ENCODE measurements at regions not wholly inside any gene's neighbourhood (a gene's known extent, or its start where the extent isn't known, plus 50 kb on each side); places are given as distances from the start of the nearest gene placed in this dataset.

DNA sequence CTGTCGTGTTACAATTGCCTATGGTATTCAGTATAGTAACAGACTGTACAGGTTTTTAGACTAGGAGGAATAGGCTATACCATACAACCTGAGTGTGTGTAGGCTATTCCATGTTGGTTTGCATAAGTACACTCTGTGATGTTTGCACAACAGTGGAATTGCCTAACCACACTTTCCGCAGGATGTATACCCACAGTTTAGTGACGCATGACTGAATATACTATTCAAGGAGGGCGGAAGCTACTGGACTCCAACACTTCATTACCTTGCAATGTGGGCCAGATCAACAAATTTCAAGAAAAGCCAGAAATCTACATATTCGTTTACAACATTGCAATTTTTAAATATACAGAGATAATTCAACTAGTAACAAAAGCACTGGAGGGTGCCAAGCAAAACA lies 317.2 kb downstream of the PDGFC start:
- Histone ChIP-seq H3K4me3 (ENCODE audit: low read length) (no peak overlapping the region), H3K27me3 (ENCODE audit: control insufficient read depth, insufficient read depth, low read length) (no peaks in the 10 kb centered on the region), H3K4me1 (ENCODE audit: control insufficient read depth, insufficient read depth, low read length) (peaks cover under 1% of the 10 kb centered on the region), H3K9ac (ENCODE audit: low read depth, low read length) (no peak overlapping the region), H3K36me3 (ENCODE audit: insufficient read depth, low read length) (no peaks in the 10 kb centered on the region), H3K4me2 (ENCODE audit: low read length) (no peak overlapping the region), H3K9me3 (replicated peaks; ENCODE audit: low read length) (peaks cover 3% of the 10 kb centered on the region)

DNA sequence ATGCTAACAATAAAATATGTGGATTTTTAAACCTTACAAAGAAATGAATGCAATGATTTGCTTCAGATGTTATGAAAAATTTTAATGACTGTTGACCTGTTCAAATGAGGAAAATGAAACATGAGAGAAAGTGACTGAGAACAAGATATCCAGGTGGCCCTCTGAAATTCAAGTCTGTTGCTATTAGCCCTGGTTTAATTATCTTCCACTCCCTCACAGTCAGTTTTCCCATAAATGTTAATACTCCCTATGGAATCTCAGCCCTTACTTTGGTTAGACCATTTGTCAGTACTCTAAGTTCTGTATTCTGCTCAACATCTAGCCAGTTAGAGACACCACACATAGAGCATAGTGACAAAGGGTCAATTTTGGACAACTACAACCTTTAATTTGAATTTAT lies 327.8 kb downstream of the PDGFC start:
- Histone ChIP-seq H3K4me1 (ENCODE audit: control insufficient read depth, insufficient read depth, low read length) (peaks cover 19% of the 10 kb centered on the region), H3K4me3 (ENCODE audit: low read length) (no peak overlapping the region), H3K27me3 (ENCODE audit: control insufficient read depth, insufficient read depth, low read length) (no peaks in the 10 kb centered on the region), H3K9me3 (replicated peaks; ENCODE audit: low read length) (no peaks in the 10 kb centered on the region), H3K36me3 (ENCODE audit: insufficient read depth, low read length) (no peaks in the 10 kb centered on the region), H3K4me2 (ENCODE audit: low read length) (no peak overlapping the region), H3K9ac (ENCODE audit: low read depth, low read length) (no peak overlapping the region)

DNA sequence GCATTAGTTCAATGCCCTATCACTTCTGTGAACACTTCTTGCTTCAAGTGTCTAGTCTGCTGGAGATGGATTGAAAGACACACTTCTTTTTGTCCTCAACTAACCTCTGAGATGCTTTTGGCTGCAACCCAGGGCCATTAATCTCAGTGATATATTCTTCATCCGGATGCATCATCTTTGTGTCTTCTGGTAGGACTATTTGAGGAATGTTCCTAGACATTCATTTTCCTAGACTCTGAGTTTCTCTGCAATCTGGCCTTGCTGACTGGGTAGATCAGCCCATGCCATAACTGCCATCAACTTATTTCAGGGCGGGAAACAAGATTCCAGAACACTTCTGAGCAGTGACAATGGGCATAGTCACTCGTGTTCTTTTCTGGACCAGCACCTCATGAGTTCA lies 329.4 kb downstream of the PDGFC start:
- no peaks in the 10 kb centered on the region for H3K9me3 ChIP-seq (replicated peaks; ENCODE audit: low read length)
- H3K36me3 ChIP-seq (ENCODE audit: insufficient read depth, low read length) = no peaks in the 10 kb centered on the region
- peaks cover 33% of the 10 kb centered on the region for H3K4me1 ChIP-seq (ENCODE audit: control insufficient read depth, insufficient read depth, low read length)
- no peak overlapping the region for H3K9ac ChIP-seq (ENCODE audit: low read depth, low read length)
- H3K4me3 ChIP-seq (ENCODE audit: low read length) = no peak overlapping the region
- H3K4me2 ChIP-seq (ENCODE audit: low read length) = no peak overlapping the region
- no peaks in the 10 kb centered on the region for H3K27me3 ChIP-seq (ENCODE audit: control insufficient read depth, insufficient read depth, low read length)

DNA sequence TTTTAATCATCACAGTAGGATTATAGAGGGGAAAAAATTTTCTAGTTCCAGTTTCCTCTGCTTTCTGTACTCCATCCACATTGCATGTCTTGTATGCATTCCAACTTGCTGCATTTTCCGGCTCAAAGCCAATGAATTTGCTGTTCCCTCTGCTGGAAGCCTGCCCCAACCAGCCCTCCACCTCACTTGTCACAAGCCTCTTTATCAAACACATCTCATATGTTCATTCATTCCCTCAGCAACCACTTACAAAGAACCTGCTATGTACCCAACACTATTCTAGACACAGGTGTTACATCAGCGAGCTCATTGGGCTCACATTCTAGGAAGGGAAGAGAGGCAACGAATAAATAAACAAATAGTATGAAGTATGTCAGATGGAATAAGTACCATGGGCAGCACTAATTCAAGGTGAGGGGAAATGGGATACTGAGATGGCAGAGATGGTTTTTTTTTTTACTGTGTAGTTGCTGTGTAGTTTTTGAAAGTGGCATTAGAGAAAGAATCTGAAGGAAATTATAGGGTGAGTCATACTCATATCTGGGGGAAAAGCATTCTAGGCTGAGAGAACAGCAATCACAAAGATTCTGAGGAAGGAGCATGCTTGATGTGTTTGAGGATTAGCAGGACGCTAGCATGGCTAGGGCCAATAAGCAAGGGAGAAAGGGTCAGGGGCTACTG lies 332.5 kb downstream of the PDGFC start:
- Histone ChIP-seq H3K4me1 (ENCODE audit: control insufficient read depth, insufficient read depth, low read length) (peaks cover 44% of the 10 kb centered on the region), H3K9ac (ENCODE audit: low read depth, low read length) (peak overlapping the region; percentile 40), H3K4me3 (ENCODE audit: low read length) (no peak overlapping the region), H3K9me3 (replicated peaks; ENCODE audit: low read length) (no peaks in the 10 kb centered on the region), H3K27me3 (ENCODE audit: control insufficient read depth, insufficient read depth, low read length) (no peaks in the 10 kb centered on the region), H3K36me3 (ENCODE audit: insufficient read depth, low read length) (no peaks in the 10 kb centered on the region), H3K4me2 (ENCODE audit: low read length) (peak overlapping the region; percentile 36)

DNA sequence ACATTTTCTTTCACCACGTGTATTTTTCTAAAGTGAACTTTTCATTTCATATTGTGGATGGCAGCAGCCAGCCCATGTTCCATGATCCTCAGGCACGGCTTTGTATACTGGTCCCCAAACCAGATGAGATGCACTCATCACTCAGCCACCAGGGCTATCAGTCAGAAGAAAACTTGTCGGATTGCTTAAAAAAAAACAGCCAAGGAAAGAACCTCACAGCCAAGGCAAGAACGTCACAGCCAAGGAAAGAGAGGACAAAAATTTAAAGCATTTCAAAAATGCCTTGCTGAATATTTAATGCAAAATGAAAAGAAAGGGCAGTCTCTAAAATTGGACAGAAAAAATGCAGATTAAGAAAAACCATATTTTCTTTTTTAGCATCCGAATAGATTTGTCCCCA lies 333.3 kb downstream of the PDGFC start:
- H3K4me3 ChIP-seq (ENCODE audit: low read length) = no peak overlapping the region
- H3K27me3 ChIP-seq (ENCODE audit: control insufficient read depth, insufficient read depth, low read length) = no peaks in the 10 kb centered on the region
- peak overlapping the region; percentile 36 for H3K4me2 ChIP-seq (ENCODE audit: low read length)

DNA sequence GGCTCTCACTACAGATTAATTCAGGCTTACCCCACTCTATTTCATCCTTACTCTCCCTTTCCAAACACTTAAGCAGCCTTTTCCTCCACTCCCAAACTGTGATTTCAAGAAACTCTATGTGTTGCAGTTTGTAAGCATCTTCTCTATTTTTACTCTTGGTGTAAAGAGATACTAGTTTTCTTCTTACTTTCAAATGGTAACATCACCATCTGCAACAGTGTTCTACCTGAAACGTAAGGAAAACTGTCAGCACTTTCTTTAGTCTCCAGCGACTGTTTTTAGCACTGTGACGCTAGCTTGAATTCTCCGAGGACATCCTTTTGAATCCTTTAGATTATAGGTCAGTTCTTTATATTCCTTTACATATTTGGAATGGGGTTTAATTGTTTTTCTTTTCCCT lies 335.2 kb downstream of the PDGFC start:
- no peak overlapping the region for H3K4me2 ChIP-seq (ENCODE audit: low read length)
- no peaks in the 10 kb centered on the region for H3K9me3 ChIP-seq (replicated peaks; ENCODE audit: low read length)
- no peak overlapping the region for H3K9ac ChIP-seq (ENCODE audit: low read depth, low read length)
- H3K36me3 ChIP-seq (ENCODE audit: insufficient read depth, low read length) = no peaks in the 10 kb centered on the region
- H3K27me3 ChIP-seq (ENCODE audit: control insufficient read depth, insufficient read depth, low read length) = no peaks in the 10 kb centered on the region
- H3K4me3 ChIP-seq (ENCODE audit: low read length) = no peak overlapping the region
- H3K4me1 ChIP-seq (ENCODE audit: control insufficient read depth, insufficient read depth, low read length) = peaks cover 35% of the 10 kb centered on the region

More for the DNA sequence above, 333.3 kb downstream of the PDGFC start:
- Histone ChIP-seq H3K36me3 (ENCODE audit: insufficient read depth, low read length) (no peaks in the 10 kb centered on the region), H3K4me1 (ENCODE audit: control insufficient read depth, insufficient read depth, low read length) (peaks cover 46% of the 10 kb centered on the region), H3K9me3 (replicated peaks; ENCODE audit: low read length) (no peaks in the 10 kb centered on the region), H3K9ac (ENCODE audit: low read depth, low read length) (peak overlapping the region; percentile 40)

DNA sequence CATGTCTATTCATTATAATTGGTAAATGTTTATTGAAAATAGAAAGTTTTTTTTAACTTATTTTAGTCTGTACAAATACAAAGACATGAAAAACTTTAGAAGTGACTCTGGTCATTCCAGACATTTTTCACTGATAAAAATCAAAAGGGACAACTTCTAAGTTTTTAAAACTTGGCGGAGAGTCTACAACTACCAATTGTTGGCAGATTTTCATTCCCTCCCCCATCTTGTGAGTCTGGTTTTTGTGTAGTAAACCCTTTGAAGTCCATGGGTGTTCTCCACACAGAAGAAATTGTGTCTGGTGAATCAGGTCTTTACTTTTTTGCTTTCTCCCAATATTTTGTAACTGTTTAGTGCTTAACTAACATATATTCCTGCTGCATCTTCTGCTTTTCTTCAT lies 336.5 kb downstream of the PDGFC start:
- no peak overlapping the region for H3K4me2 ChIP-seq (ENCODE audit: low read length)
- H3K36me3 ChIP-seq (ENCODE audit: insufficient read depth, low read length) = no peaks in the 10 kb centered on the region
- H3K4me3 ChIP-seq (ENCODE audit: low read length) = no peak overlapping the region
- no peak overlapping the region for H3K9ac ChIP-seq (ENCODE audit: low read depth, low read length)
- no peaks in the 10 kb centered on the region for H3K27me3 ChIP-seq (ENCODE audit: control insufficient read depth, insufficient read depth, low read length)
- H3K9me3 ChIP-seq (replicated peaks; ENCODE audit: low read length) = no peaks in the 10 kb centered on the region
- peaks cover 35% of the 10 kb centered on the region for H3K4me1 ChIP-seq (ENCODE audit: control insufficient read depth, insufficient read depth, low read length)

DNA sequence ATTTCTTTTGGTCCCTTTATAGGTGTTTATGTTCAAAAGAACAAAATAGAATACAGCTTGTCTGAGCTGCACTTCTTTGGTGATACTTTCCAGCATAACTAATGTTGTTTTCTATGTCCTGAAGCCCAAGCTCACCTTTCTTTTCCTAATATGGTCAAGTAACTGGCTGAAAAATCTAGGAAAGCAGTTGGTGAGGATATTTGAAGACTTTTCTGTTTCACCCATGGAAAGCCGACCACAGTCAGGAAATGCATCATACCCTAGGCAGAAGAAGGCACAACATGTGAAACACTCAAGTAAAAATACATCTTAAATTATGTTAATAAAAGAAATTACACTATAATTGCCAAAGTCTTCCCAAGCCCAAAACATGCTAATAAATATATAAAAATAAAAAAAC lies 337.0 kb downstream of the PDGFC start:
- no peak overlapping the region for H3K4me2 ChIP-seq (ENCODE audit: low read length)
- H3K36me3 ChIP-seq (ENCODE audit: insufficient read depth, low read length) = no peaks in the 10 kb centered on the region
- peaks cover 34% of the 10 kb centered on the region for H3K4me1 ChIP-seq (ENCODE audit: control insufficient read depth, insufficient read depth, low read length)
- H3K27me3 ChIP-seq (ENCODE audit: control insufficient read depth, insufficient read depth, low read length) = no peaks in the 10 kb centered on the region
- H3K4me3 ChIP-seq (ENCODE audit: low read length) = no peak overlapping the region
- no peak overlapping the region for H3K9ac ChIP-seq (ENCODE audit: low read depth, low read length)
- H3K9me3 ChIP-seq (replicated peaks; ENCODE audit: low read length) = no peaks in the 10 kb centered on the region

DNA sequence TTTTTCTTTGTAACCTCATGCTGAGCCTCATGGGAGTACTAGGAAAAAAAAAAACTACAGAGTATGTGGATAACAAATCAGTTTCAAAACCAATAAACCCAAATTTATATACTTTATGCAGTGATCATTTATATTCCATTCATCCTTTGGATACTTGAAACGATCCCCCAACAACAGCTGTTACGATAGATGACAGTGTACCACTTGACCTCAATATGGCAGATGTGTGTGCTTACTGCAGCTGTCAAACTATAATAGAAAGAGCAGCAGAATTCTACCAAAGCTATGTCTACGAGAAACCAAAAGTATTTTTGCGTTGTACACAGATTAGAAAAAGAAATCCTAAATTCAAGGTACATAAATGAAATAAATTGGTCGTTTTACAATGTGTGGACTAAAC lies 337.8 kb downstream of the PDGFC start:
- Histone ChIP-seq H3K27me3 (ENCODE audit: control insufficient read depth, insufficient read depth, low read length) (no peaks in the 10 kb centered on the region), H3K4me2 (ENCODE audit: low read length) (no peak overlapping the region), H3K9me3 (replicated peaks; ENCODE audit: low read length) (no peaks in the 10 kb centered on the region), H3K4me1 (ENCODE audit: control insufficient read depth, insufficient read depth, low read length) (peaks cover 27% of the 10 kb centered on the region), H3K36me3 (ENCODE audit: insufficient read depth, low read length) (no peaks in the 10 kb centered on the region), H3K9ac (ENCODE audit: low read depth, low read length) (no peak overlapping the region), H3K4me3 (ENCODE audit: low read length) (no peak overlapping the region)

DNA sequence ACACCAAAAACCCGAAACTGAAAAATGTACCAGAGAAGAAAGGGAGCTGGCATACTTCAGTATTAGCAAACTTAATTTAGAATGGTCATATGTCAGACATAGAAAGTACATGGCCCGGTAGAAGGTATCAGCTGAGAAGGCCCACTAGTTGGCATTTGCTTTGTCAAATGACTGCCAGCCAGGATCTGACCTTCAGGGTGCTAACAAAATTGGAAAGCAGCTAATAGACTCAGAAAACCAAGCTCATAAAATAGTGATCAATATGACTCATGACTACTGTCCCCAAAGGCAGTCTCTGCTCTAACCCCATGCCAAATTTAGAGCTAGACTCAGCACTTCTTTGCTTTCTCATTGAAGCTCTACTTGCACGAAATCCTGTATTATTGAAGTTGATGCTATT lies 342.7 kb downstream of the PDGFC start:
- no peak overlapping the region for H3K9ac ChIP-seq (ENCODE audit: low read depth, low read length)
- H3K4me3 ChIP-seq (ENCODE audit: low read length) = no peak overlapping the region
- H3K27me3 ChIP-seq (ENCODE audit: control insufficient read depth, insufficient read depth, low read length) = no peaks in the 10 kb centered on the region
- H3K36me3 ChIP-seq (ENCODE audit: insufficient read depth, low read length) = no peaks in the 10 kb centered on the region
- H3K4me1 ChIP-seq (ENCODE audit: control insufficient read depth, insufficient read depth, low read length) = no peaks in the 10 kb centered on the region
- H3K4me2 ChIP-seq (ENCODE audit: low read length) = no peak overlapping the region
- no peaks in the 10 kb centered on the region for H3K9me3 ChIP-seq (replicated peaks; ENCODE audit: low read length)

DNA sequence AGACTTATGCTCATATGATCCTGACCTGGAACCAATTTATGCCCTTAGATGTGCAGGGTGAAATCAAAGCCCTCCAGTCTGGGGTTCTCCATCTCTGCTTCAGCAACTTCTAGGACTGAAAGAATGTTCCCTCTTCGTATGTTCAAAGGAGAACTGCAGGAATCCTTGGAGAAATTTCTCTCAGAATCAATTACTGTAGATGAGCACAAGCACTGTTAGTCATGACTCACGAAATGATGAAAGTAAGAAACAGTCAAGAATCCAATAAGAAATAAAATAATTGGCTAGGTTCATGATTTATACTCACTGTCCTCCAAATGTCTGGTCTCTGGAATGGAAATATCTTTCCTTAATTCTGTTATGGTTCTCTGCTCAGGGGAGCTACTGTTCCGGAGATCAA lies 348.2 kb downstream of the PDGFC start:
- H3K9me3 ChIP-seq (replicated peaks; ENCODE audit: low read length) = no peaks in the 10 kb centered on the region
- H3K36me3 ChIP-seq (ENCODE audit: insufficient read depth, low read length) = no peaks in the 10 kb centered on the region
- no peak overlapping the region for H3K9ac ChIP-seq (ENCODE audit: low read depth, low read length)

DNA sequence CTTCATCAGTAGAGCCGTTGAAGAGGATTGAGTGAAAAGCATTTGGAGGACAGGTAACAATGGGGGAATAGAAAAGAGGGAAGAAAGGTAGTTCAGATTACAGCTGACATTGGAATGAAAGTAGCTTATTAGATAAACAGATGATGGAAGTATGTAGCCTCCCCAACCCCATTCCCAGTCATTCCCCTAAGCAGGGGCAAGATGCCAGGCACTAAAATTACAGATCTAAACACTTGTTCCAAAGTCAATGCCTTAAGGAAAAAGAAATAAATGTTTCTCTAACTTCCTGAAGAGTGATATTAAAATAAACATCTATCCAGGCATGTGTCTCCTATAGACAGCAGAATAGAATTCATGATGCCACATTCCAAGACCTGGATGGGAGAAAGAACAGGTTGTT lies 350.8 kb downstream of the PDGFC start:
- peaks cover 4% of the 10 kb centered on the region for H3K4me1 ChIP-seq (ENCODE audit: control insufficient read depth, insufficient read depth, low read length)
- no peaks in the 10 kb centered on the region for H3K9me3 ChIP-seq (replicated peaks; ENCODE audit: low read length)
- no peaks in the 10 kb centered on the region for H3K36me3 ChIP-seq (ENCODE audit: insufficient read depth, low read length)
- no peak overlapping the region for H3K4me2 ChIP-seq (ENCODE audit: low read length)
- H3K27me3 ChIP-seq (ENCODE audit: control insufficient read depth, insufficient read depth, low read length) = no peaks in the 10 kb centered on the region
- H3K4me3 ChIP-seq (ENCODE audit: low read length) = no peak overlapping the region
- no peak overlapping the region for H3K9ac ChIP-seq (ENCODE audit: low read depth, low read length)

More for the DNA sequence above, 348.2 kb downstream of the PDGFC start:
- no peaks in the 10 kb centered on the region for H3K4me1 ChIP-seq (ENCODE audit: control insufficient read depth, insufficient read depth, low read length)
- no peak overlapping the region for H3K4me3 ChIP-seq (ENCODE audit: low read length)
- H3K4me2 ChIP-seq (ENCODE audit: low read length) = no peak overlapping the region
- H3K27me3 ChIP-seq (ENCODE audit: control insufficient read depth, insufficient read depth, low read length) = no peaks in the 10 kb centered on the region
